ENCODE measurements at regions not wholly inside any gene's neighbourhood (a gene's known extent, or its start where the extent isn't known, plus 50 kb on each side); places are given as distances from the start of the nearest gene placed in this dataset.

DNA sequence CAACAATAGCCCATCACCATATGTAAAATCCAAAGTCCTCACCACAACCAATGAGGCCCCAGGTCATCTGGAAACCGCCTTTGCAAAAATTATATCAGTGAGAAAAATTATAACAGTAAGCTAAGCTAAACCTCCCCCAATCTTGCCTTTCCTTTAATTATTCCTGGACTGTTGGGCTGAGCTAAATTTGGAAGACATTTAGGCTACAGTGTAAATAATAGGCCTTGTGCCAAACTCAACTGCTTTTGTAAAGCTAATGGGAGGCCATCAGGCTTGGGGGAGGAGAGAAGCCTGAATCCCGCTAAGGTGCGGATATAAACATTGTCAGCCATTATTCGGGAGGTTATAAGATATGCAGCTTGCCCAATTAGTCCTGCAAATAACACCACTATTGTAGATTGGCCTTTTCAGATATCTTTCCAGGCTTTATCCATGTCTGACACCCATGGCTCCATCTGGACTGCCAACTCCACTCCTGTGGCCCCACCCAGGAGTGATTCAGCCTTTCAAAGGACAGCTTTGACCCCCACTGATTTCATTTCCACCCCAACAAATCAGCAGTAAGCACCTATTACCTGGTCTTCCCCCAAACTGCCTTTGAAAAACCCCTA is 53.0 kb upstream of the CA12 start:
- H3K4me1 ChIP-seq: peaks cover 0 to 19% of the 10 kb centered on the region in 2 donors

DNA sequence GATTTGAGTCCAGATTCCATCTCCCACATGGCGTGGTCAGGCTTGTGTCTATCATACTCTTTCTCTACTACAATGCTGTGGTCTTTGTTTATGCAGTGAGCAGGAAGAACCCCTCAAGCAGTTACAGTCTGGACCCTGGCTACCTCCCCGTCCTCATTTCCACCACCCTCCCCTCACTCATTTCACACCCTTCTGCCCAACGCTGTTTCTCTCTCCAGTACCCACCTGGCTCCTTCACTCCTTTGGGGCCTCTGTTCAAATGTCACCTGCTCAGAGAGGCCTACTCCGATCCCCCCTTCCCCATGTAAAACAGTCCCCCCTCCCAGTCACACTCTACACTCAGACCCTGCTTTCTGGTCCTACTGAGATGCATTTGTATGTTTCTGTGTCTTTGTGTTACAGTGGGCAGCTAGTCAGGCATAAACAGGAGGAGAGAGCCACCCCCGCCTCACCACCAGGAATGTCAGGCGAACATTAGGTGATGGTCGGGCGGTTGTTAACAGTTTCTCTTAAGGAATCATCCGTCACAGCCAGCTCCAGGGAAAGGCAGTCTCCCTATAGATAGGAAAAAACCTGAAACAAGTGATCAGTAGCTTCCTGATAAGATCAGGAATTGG is 53.7 kb upstream of the CA12 start:
- H3K36me3 ChIP-seq: no peaks in the 10 kb centered on the region
- H3K27me3 ChIP-seq: no peaks in the 10 kb centered on the region
- no peaks in the 10 kb centered on the region for H3K9me3 ChIP-seq
- H3K4me1 ChIP-seq: peaks cover 0 to 19% of the 10 kb centered on the region in 2 donors
- TF ChIP-seq, protein P1, sequence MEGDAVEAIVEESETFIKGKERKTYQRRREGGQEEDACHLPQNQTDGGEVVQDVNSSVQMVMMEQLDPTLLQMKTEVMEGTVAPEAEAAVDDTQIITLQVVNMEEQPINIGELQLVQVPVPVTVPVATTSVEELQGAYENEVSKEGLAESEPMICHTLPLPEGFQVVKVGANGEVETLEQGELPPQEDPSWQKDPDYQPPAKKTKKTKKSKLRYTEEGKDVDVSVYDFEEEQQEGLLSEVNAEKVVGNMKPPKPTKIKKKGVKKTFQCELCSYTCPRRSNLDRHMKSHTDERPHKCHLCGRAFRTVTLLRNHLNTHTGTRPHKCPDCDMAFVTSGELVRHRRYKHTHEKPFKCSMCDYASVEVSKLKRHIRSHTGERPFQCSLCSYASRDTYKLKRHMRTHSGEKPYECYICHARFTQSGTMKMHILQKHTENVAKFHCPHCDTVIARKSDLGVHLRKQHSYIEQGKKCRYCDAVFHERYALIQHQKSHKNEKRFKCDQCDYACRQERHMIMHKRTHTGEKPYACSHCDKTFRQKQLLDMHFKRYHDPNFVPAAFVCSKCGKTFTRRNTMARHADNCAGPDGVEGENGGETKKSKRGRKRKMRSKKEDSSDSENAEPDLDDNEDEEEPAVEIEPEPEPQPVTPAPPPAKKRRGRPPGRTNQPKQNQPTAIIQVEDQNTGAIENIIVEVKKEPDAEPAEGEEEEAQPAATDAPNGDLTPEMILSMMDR (IDR thresholded peaks at IDR 0.05): no peak
- no peak overlapping the region for H3K4me3 ChIP-seq
- no peak for DNase-seq (ENCODE audit: low spot score)
- no peak overlapping the region for H3K27ac ChIP-seq

More for the DNA sequence above, 53.0 kb upstream of the CA12 start:
- H3K27me3 ChIP-seq: no peaks in the 10 kb centered on the region
- H3K27ac ChIP-seq: no peak overlapping the region
- no peaks in the 10 kb centered on the region for H3K9me3 ChIP-seq
- no peak for DNase-seq (ENCODE audit: low spot score)
- H3K36me3 ChIP-seq: no peaks in the 10 kb centered on the region
- TF ChIP-seq, protein P1 (IDR thresholded peaks at IDR 0.05): no peak
- H3K4me3 ChIP-seq: no peak overlapping the region

DNA sequence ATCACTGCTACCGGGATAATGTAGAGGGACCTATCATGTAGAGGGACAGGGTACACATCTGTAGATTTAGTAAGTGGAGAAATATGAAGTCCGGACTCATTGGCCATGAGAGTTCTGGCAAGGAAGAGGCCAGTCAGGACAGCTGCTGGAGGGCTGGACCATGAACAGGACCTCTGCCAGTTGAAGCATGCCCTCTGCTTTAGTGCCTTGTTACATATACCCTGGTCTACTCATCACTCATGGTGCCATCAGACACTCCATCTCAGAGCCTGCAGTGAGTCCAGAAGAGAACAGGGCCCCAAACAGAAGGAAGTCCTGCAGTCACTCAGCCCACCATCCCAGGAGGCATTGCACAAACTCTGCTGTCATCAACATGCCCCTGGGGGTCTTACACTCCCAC is 54.7 kb upstream of the CA12 start:
- TF ChIP-seq, protein P1 (IDR thresholded peaks at IDR 0.05): no peak
- Histone ChIP-seq H3K4me1 (peaks cover 0 to 19% of the 10 kb centered on the region in 2 donors), H3K9me3 (no peaks in the 10 kb centered on the region), H3K36me3 (no peaks in the 10 kb centered on the region), H3K27me3 (no peaks in the 10 kb centered on the region), H3K27ac (peak overlapping the region in 1 of 2 donors; percentile 29), H3K4me3 (no peak overlapping the region)
- DNase-seq (ENCODE audit: low spot score): no peak

DNA sequence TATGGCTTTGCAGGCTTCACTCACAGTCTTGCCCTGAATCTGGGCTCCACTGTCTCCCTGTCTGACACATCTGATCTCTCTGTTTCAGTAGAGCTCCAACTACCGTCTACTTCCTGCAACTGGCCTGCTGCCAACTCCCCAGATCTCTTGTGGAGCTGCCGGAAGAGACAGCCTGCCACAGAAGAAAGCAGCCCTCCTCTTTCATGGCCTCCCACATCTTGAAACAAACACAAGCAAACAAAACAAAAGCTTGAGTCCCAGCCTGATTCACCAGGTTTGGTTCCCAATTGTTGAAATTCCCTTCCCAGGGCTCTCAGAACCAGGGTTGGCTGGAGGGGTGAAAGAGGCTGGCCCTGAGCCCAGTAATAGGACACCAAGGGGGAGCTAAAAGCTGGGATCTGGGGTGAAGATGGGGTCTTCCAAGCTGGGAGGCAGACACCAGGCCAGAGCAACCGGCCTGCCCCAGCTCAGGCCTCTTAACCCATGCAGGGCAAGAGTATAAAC is 55.3 kb upstream of the CA12 start:
- Histone ChIP-seq H3K9me3 (no peaks in the 10 kb centered on the region), H3K4me1 (peaks cover 0 to 19% of the 10 kb centered on the region in 2 donors), H3K4me3 (no peak overlapping the region), H3K27ac (peak overlapping the region; percentile 10 to 29), H3K36me3 (no peaks in the 10 kb centered on the region), H3K27me3 (no peaks in the 10 kb centered on the region)
- peak; percentile 90 for DNase-seq (ENCODE audit: low spot score)
- TF ChIP-seq, protein P1 (IDR thresholded peaks at IDR 0.05): no peak

DNA sequence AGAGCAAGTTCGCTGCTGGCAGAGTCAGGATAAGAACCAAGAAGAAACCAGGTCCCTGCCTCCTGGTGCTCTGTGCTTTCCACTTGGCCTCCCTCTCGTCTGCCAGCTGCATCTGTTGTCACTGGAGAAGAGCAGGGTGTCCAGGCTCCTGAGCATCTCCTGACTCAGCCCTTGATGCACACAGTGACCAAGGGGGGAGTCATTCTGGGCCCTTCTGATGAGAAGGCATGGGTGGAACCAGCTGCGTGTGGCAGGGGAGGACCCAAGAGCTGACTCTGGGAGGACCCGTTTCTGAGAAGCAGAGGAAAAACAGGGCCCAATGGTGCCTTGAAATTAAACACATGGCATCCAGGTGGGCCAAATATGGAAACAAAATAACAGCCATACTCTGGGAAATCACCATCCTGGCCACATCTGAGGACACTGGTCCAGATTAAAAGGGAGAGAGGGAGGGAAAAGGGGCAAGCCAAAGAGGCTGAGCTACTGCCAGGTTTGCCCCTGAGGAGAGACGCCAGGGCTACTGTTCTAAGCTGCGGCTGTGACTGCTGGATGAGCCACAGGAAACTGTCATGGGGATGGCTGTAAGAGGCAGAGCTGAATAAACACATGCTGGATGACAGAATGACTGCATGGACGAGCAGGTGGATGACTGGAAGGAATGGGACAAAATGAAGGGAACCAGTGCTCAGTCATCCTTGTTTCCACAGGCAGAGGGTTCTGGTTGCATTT is 58.1 kb upstream of the CA12 start:
- Histone ChIP-seq H3K36me3 (no peaks in the 10 kb centered on the region), H3K27ac (no peak overlapping the region), H3K4me3 (no peak overlapping the region), H3K4me1 (peaks cover 0 to 14% of the 10 kb centered on the region in 2 donors), H3K9me3 (no peaks in the 10 kb centered on the region), H3K27me3 (no peaks in the 10 kb centered on the region)
- TF ChIP-seq, protein P1 (IDR thresholded peaks at IDR 0.05): no peak
- DNase-seq (ENCODE audit: low spot score): no peak

Measured in right atrium auricular region (tissue), 2 donors.